ENCODE measurements at regions not wholly inside any gene's neighbourhood (a gene's known extent, or its start where the extent isn't known, plus 50 kb on each side); places are given as distances from the start of the nearest gene placed in this dataset.

GRCh38 chr11:115679945-115680344 lies 175.7 kb upstream of the CADM1 start:
- H3K27me3 ChIP-seq (ENCODE audit: insufficient read depth in 3 of 3, low read length in 2 of 3): no peaks in the 10 kb centered on the region
- H3K4me1 ChIP-seq: no peaks in the 10 kb centered on the region
- intact Hi-C loops (cut with DNase I): no loop called here
- WGBS, 3 donors: 69 to 88% (median 79%) methylated on average over 4 of the region's 4 CpGs
- no peak for DNase-seq
- H3K9me3 ChIP-seq: no peaks in the 10 kb centered on the region
- H3K27ac ChIP-seq: no peak overlapping the region
- no peak for TF ChIP-seq CTCF (IDR thresholded peaks at IDR 0.05)
- no peak for ATAC-seq
- H3K4me3 ChIP-seq: no peak overlapping the region
- no peaks in the 10 kb centered on the region for H3K36me3 ChIP-seq (ENCODE audit: insufficient read depth in 1 of 2, low read depth in 1 of 2)

GRCh38 chr11:115678942-115679341 lies 174.7 kb upstream of the CADM1 start:
- intact Hi-C loops (cut with DNase I): no loop called here
- H3K36me3 ChIP-seq (ENCODE audit: insufficient read depth in 1 of 2, low read depth in 1 of 2): no peaks in the 10 kb centered on the region
- no peaks in the 10 kb centered on the region for H3K4me1 ChIP-seq
- peak; percentile 12 for TF ChIP-seq CTCF (IDR thresholded peaks at IDR 0.05)
- no peak overlapping the region for H3K4me3 ChIP-seq
- DNase-seq (peak in 1 of 2 donors; percentile 35), ATAC-seq (peak; percentile 69 to 93 (median 90))
- H3K27me3 ChIP-seq (ENCODE audit: insufficient read depth in 3 of 3, low read length in 2 of 3): no peaks in the 10 kb centered on the region
- no peak overlapping the region for H3K27ac ChIP-seq
- H3K9me3 ChIP-seq: no peaks in the 10 kb centered on the region
- WGBS, 3 donors: 35 to 49% (median 45%) methylated on average over 5 of the region's 5 CpGs

- Histone ChIP-seq H3K36me3 (ENCODE audit: insufficient read depth in 1 of 2, low read depth in 1 of 2) (no peaks in the 10 kb centered on the region), H3K9me3 (no peaks in the 10 kb centered on the region), H3K4me3 (no peak overlapping the region), H3K4me1 (no peaks in the 10 kb centered on the region), H3K27me3 (ENCODE audit: insufficient read depth in 3 of 3, low read length in 2 of 3) (no peaks in the 10 kb centered on the region), H3K27ac (no peak overlapping the region)
- no peak for DNase-seq
- 88 to 96% (median 95%) methylated on average over 4 of the region's 4 CpGs for WGBS, 3 donors
- intact Hi-C loops (cut with DNase I): no loop called here
- no peak for ATAC-seq
- no peak for TF ChIP-seq CTCF (IDR thresholded peaks at IDR 0.05)
Measured at GRCh38 chr11:115677190-115677589, 173.0 kb upstream of the CADM1 start.

- Histone ChIP-seq H3K4me3 (no peak overlapping the region), H3K27ac (no peak overlapping the region), H3K27me3 (ENCODE audit: insufficient read depth in 3 of 3, low read length in 2 of 3) (no peaks in the 10 kb centered on the region), H3K4me1 (no peaks in the 10 kb centered on the region), H3K9me3 (no peaks in the 10 kb centered on the region), H3K36me3 (ENCODE audit: insufficient read depth in 1 of 2, low read depth in 1 of 2) (no peaks in the 10 kb centered on the region)
- TF ChIP-seq CTCF (IDR thresholded peaks at IDR 0.05): no peak
- ATAC-seq (no peak), DNase-seq (no peak)
- intact Hi-C loops (cut with DNase I): no loop called here
- WGBS, 3 donors: 94 to 96% (median 95%) methylated on average over 4 of the region's 4 CpGs
Measured at GRCh38 chr11:115676768-115677167, 172.6 kb upstream of the CADM1 start.

GRCh38 chr11:115676206-115676605 lies 172.0 kb upstream of the CADM1 start:
- intact Hi-C loops (cut with DNase I): no loop called here
- 95 to 97% (median 95%) methylated on average over 4 of the region's 4 CpGs for WGBS, 3 donors
- ATAC-seq: no peak
- Histone ChIP-seq H3K9me3 (no peaks in the 10 kb centered on the region), H3K27ac (no peak overlapping the region), H3K27me3 (ENCODE audit: insufficient read depth in 3 of 3, low read length in 2 of 3) (no peaks in the 10 kb centered on the region), H3K4me3 (no peak overlapping the region), H3K4me1 (no peaks in the 10 kb centered on the region), H3K36me3 (ENCODE audit: insufficient read depth in 1 of 2, low read depth in 1 of 2) (no peaks in the 10 kb centered on the region)
- no peak for DNase-seq
- TF ChIP-seq CTCF (IDR thresholded peaks at IDR 0.05): no peak
